GM12864 (cell line): ENCODE measurements at regions not wholly inside any gene's neighbourhood (a gene's known extent, or its start where the extent isn't known, plus 50 kb on each side); places are given as distances from the start of the nearest gene placed in this dataset.
"Not testable (repeated sequence)": the region's sequence is repeated elsewhere in the genome, so short reads cannot be mapped to it uniquely, and the experiment has no call there.

ENCODE experiments used
- DNase-seq: peaks from one replicate; pipeline ENCODE4 v3.0.0-alpha.2; 2011; ENCODE audit warnings: low read depth
- H3K4me3 ChIP-seq: 2 replicates; pipeline ENCODE4 v1.5.1; 2011; ENCODE audit warnings: mild to moderate bottlenecking, low read depth, low read length, control low read depth
- TF ChIP-seq, protein P1 (sequence below): IDR thresholded peaks from 2 replicates; pipeline ENCODE4 v1.5.1; 2011; ENCODE audit warnings: low read depth, mild to moderate bottlenecking, moderate library complexity, low read length, control low read depth, inconsistent platforms; ENCODE audit errors: missing control alignments

DNA sequence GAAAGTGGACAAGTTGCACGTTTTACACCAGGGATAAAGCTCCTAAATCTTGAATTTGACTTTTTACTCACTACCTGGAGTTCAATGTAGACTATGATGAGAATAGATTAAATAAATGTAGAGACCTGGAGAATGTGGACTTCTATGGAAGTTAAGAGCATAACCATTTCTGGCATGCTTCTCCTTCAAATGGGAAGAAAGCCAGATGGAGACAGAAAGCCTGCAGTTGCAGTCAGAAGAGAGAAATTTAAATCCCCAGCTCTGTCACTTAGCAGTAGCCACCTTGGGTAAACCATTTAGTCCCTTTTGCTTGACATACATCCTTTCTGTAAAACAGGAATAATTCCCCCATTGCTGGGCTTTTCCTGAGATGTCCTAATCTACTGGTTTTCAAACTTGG is 355.3 kb upstream of the AUTS2 start:
- TF ChIP-seq, protein P1, sequence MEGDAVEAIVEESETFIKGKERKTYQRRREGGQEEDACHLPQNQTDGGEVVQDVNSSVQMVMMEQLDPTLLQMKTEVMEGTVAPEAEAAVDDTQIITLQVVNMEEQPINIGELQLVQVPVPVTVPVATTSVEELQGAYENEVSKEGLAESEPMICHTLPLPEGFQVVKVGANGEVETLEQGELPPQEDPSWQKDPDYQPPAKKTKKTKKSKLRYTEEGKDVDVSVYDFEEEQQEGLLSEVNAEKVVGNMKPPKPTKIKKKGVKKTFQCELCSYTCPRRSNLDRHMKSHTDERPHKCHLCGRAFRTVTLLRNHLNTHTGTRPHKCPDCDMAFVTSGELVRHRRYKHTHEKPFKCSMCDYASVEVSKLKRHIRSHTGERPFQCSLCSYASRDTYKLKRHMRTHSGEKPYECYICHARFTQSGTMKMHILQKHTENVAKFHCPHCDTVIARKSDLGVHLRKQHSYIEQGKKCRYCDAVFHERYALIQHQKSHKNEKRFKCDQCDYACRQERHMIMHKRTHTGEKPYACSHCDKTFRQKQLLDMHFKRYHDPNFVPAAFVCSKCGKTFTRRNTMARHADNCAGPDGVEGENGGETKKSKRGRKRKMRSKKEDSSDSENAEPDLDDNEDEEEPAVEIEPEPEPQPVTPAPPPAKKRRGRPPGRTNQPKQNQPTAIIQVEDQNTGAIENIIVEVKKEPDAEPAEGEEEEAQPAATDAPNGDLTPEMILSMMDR: no peak
- no peak overlapping the region for H3K4me3 ChIP-seq
- no peak for DNase-seq

DNA sequence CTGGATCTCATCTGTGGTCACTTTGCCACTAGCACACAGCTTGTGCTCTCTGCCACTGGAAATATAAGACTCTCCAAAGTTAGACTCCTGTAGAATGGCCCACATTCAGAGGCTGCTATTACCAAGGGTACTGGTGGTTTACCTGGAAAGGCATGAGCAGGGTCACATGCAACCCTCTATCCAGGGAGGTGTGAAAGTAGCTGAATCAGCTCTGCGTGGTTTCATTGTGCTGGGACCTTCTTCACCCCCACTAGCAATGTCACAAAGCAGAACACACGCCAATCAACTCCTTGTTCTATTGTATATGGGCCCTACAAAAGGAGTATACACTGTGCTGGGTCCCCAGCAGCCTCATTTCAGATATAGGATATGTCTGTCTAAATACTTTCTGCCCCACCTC is 353.6 kb upstream of the AUTS2 start:
- DNase-seq: no peak
- no peak overlapping the region for H3K4me3 ChIP-seq
- TF ChIP-seq, protein P1: no peak

DNA sequence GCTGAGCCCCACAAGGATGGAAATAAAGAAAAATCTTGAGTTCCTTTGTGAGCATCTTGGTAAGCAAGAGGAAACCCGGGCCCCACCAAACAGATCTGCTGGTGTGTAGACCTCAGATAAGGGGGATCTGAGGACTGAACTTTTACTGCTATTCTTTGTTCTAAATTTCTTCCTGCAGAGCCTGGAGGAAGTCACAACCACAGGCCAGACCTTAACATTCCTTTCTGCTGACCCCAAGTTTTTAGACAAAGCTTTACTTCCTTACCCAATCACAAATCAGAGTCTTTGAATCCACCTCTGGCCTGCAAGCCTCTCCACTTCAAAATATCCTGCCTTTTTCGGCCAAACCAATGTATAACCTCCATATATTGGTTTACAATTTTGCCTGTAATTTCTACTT is 352.6 kb upstream of the AUTS2 start:
- H3K4me3 ChIP-seq: no peak overlapping the region
- TF ChIP-seq, protein P1: no peak
- no peak for DNase-seq

DNA sequence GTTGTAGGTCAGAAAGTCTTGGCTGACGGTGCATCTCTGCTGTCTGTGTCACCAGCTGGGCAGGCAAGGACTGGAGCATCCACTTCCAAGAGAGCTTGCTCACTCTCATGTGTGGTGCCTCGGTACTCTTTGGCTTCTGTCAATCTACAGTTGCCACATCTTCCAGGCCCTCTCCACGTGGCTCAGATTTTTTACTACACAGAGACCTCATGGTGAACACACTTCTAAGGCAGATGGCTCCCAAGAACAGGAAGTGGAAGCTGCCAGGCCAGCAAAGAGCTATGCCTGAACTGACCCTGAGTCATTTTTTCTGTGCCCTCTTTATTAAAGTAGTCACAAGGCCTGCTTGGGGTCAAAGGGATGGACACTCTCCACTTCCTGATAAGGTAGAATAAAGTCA is 351.5 kb upstream of the AUTS2 start:
- TF ChIP-seq, protein P1: no peak
- H3K4me3 ChIP-seq: no peak overlapping the region
- DNase-seq: no peak

DNA sequence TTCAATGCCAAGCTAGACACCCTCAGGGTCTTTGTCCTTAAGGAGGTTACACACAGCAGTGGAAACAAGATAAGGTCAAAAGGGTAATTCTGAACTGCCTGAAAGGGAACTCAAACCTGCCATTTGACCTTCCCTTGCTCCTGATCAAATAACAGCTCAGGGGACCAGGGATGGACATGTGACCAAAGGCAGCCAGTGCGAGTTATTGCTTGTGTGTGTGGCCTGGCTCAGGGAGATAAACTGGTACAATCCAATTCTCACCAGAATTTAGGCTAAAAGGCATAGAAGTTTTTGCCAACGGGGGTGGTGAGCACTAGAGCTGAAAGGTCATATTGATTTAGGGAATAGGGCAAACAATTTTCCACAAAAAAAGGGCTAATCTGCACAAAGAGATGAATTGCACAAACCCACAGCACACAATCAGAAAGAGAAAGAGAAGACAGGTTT is 349.9 kb upstream of the AUTS2 start:
- DNase-seq, H3K4me3 ChIP-seq: not testable (repeated sequence)

DNA sequence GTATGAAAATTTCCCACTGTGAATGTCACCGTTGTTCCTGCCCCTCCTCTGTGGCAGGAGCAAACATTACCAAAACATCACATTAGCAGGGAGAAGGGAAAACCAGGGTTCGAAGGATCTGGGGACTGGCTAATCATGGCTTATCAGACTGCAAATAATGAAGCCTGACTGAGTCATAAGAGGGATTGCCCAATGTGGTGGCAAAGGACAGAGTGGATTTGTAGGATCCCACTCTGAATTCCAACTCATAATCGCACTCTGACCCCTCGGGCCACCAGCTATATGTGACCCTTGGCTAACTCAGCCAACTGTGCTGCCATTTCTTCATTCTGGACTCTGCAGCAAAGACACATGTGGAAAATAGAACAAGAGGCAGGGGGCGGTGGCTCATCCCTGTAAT is 347.3 kb upstream of the AUTS2 start:
- DNase-seq: no peak
- TF ChIP-seq, protein P1: no peak

DNA sequence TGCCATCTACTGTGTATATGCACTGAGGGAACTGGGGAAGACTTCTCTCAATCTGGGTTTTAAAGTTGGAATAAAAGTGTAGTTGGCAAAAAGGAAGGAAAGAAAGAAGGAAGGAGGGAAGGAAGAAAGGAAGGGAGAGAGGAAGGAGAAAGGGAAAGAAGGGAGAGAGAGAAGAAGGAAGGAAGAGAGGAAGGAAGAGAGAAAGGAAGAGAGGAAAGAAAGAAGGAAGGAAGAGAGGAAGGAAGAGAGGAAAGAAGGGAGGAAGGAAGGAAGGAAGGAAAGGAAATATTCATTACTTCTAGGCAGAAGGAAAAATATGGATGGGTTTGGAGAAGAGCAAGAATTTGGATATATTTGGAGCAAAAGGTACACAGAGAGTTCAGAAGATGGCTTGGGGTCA is 343.6 kb upstream of the AUTS2 start:
- TF ChIP-seq, protein P1: no peak
- DNase-seq: no peak
- H3K4me3 ChIP-seq: no peak overlapping the region

More for the DNA sequence above, 347.3 kb upstream of the AUTS2 start:
- no peak overlapping the region for H3K4me3 ChIP-seq

DNA sequence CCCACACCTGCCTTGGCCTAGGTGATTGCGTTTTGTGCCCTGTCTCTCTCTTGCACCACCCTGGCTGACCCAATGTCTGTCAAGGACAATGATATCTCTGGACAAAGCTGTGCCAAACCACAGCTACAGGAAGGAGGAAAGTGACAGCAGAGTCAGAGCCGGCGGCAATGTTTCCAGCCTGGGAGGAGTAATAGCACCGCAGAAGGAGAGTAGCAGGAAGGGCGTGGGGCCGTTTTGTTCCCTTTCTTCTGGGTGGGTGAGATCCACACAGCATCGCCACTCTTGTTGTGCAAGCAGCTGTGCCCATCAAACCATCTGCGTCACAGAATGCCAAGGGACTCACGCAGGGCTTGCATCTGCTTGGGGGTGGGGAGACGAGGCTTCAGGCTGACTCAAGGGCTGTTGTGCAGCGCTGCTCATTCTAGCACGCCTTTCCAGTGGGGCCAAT is 341.6 kb upstream of the AUTS2 start:
- TF ChIP-seq, protein P1: no peak
- DNase-seq: no peak

More for the DNA sequence above, 341.6 kb upstream of the AUTS2 start:
- no peak overlapping the region for H3K4me3 ChIP-seq
